T47D (cell line): ENCODE measurements at regions not wholly inside any gene's neighbourhood (a gene's known extent, or its start where the extent isn't known, plus 50 kb on each side); places are given as distances from the start of the nearest gene placed in this dataset.

ENCODE experiments used
- DNase-seq, 2 experiments: peaks; one replicate each; pipeline versions ENCODE4 v3.0.0 to v3.0.0-alpha.2; 2011 to 2012; ENCODE audit warnings: low read depth in 1 of 2, low spot score in 1 of 2
- JUND ChIP-seq: IDR thresholded peaks from 2 replicates; pipeline ENCODE4 v1.6.1; 2012; ENCODE audit warnings: low read depth
- in situ Hi-C: cut with HindIII; loops from 2 replicates; pipeline ENCODE4 v1.10.0; 2016; ENCODE audit warnings: low sequenced_read_pairs, low pct_unique_long_range_greater_than_20kb

DNA sequence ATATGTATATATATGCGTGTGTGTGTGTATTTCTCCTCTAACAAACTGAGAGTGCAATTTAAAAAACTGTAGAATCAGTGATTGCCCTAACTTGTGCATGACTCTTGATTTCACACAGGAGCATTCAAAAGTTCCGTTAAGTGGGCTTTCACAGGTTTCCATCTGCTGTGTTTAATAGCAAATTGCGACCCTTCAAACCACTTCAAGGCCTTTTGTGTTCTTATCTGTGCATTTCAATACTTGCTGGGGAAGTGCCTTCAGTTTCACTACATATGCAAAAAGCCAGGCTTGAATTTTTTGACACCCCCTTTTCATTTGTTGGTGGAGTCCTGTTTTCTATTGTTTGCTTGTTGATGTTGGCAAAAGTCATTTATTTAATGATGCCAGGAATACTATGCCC is 158.0 kb downstream of the TM9SF2 start:
- no peak for DNase-seq
- TF ChIP-seq JUND = no peak
- in situ Hi-C loops = no loop called here

DNA sequence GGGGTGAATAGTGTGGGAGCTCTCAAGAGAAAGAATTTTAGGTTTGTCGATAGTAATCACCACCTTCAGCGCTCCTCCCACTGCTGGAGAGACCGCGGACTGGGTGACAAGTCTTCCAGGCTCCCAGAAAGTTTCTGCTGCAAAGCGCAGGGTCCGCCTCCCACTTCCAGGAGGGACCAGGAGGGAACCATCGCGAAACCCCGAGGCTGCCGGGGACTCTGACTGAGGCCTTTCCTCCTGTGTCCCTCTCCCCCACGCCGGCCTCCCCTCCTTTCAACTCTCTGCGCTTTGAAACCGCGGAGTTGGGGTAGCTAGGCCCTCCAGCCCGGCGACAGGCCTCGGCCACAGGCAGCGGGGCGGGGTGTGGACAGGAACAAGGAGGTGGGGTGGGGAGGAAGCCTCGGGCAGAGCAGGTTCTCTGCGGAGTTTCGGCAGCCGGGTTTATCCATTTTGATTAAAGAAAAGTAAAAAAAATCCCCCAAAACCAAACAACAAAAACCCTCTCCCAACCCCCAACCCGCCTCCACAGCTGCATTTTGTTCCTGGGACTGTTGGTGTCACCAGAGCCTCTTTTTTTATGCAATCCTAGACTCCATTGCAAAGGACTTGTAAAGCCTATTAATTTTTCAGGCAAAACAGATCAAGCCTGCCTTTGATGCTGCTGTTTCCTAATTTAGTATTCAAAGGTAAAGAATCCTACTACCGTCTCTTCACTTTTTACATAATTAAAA is 157.2 kb downstream of the TM9SF2 start:
- peak in 1 of 2 experiments; percentile 38 for DNase-seq
- TF ChIP-seq JUND = no peak
- in situ Hi-C loops = no loop called here

DNA sequence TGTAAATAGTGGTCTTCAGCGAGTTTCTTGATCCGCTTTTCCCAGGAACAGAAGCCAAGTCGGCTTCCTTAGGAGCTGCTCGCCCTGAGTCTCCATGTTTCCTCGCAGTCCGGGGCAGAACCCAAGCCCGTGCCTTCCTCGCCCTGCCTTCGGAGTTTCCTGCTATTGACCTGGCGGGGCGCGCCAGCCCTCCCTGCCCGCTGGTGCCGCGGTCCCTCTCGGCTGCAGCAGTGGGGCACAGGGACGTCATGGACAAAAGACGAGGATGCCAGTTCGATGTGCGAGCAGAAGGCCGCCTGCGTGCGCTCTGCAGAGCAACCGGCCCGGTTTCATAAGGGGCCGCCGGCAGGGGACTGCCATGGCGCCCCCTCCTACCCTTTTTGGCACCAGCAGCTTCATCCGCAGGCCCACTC is 156.6 kb downstream of the TM9SF2 start:
- in situ Hi-C loops = no loop called here
- no peak for DNase-seq
- TF ChIP-seq JUND = no peak

DNA sequence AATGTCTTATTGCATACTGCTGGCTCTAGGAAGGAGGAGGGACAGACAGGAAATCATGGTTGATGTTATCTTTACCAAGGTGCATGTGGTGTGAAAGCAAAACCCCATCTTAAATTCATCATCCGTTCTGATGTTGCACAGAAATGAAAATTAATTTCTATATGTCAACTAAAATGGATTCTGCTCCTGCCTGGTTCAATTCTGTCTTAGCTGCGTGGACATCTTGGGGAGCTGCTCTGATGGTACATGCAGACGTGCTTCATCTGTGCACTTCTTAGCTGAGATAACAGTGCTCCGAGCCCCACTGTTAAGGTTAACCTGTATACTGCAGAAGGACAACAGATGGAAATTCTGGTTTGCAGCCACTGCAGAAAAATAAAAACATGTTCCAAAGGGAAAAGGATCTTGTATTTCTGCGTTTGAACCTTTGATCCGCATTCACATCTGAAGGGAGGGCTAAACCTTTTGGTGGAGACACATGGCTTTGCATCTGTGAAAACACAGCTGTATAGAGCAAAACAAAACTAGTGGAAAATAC is 155.6 kb downstream of the TM9SF2 start:
- in situ Hi-C loops = no loop called here
- TF ChIP-seq JUND = no peak
- no peak for DNase-seq

DNA sequence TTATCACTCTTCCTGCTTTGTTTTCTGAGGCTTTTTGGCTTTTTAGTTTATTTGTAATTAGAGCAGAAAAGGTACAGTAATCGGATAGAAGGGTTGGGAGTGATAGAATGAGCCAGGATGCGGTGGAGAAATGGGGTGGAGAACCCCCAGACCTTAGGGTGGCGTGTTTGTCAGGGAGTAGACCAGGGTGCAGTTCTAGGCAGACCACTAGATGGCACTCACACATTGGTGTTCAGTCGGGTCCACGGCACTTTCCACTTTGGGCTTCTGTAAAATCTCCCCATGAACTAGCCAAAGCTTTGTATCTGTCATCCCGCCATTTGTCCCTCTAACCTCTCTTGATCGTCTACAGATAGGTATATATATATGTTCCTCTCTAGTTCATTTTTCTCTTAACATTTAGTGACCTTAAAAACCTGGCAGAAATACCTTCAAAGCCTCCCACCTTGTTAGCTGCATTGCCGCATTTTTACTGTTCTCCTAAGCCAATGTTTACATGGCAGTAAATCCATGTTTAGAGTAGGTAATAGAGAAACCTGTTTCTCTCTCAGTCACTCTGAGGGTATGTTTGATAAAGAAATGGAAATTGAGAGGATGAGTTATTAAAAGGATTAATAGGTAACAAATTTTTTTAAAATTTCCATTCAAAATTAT is 154.9 kb downstream of the TM9SF2 start:
- in situ Hi-C loops = no loop called here
- DNase-seq = peak; percentile 58 to 73
- TF ChIP-seq JUND = no peak

DNA sequence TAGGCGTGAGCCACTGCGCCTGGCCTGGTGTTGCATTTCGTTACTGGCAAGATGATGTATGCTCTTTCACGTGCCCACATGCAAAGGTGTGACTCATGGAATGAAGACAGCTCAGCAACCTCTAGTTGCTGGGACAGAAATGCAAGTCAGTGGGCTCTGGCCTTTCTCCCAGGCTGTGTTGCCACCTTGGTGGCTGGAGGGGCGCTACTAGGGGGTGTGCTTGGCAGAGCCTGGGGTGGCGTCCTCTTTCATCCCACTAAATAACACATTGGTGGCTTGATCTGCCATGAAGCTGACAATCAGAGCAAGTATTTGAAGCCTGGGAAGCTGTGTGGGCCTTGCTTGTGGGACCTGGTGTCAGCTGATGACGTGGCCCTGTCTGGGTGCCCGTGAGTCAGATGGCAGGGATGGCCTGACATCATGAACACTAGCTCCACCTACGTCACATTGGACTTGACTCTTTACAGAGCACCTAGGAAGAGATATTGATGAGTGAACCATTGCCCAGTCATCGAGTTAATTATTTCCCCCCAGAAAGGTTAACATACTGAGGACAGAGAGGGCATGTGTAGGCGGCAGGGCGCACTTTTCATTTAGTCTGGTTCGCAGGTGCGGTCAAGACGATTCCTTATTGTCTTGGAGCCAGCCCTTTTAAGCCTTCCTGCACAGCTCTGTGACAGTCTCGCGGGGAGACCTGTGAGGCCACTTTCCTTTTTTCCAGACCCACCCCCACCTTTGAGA is 154.2 kb downstream of the TM9SF2 start:
- DNase-seq = no peak
- TF ChIP-seq JUND = no peak
- in situ Hi-C loops = no loop called here

DNA sequence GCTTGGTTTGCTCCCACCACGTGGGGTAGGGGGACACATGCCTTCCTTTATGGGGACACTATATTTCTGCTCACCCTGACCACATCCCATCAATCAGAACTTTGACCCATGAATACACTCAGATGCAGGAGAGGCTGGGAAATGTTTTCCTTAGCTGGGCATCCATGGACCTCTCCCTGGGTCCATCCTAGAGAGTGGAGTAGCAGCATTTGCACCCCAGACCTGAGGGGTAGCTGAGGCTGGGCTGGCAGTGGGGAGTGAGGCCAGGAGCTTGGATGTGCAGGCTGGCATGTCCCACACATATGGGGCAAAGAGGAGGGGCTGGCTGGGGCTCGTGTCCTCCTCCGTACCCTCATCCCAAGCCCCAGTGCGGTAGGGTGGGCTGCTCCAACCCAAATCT is 152.8 kb downstream of the TM9SF2 start:
- in situ Hi-C loops = no loop called here
- DNase-seq = no peak
- TF ChIP-seq JUND = no peak

DNA sequence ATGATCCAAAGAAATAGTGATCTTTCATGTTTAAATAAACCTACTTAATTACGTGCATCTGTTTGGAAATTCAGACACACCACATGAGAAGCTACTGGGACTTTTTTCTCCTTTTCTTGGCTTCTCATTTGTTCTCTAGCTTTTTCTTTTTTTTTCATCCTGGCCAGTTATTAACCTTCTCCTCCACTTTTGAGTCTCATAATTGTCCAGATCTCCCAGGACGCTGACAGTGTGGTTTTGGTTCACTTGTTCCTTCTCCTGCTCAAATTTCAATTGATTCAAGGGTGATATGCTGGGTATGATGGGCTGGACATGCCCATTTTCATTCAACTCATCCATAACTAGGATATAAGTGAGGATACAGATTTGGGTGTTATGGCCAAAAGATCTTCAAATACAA is 152.3 kb downstream of the TM9SF2 start:
- in situ Hi-C loops = no loop called here
- DNase-seq = no peak
- no peak for TF ChIP-seq JUND

DNA sequence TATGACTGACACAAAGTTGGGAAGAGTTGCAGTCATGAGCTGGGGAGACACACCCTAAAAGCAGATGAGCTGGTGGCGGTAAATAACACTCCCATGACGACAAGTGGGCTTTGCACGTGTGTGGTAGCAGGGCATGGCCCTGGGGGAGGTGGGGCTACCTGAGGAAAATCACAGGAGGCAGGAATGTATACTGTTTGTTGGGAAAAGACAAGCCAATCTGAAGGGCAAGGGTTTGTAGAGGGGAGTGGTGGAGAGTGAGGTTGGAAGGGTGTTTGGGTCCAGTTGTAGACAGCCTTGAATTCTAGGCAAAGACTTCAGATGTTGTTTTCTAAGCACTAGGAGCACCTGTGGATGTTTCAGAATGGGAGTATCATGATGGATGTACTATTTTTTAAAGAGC is 151.6 kb downstream of the TM9SF2 start:
- no peak for TF ChIP-seq JUND
- in situ Hi-C loops = no loop called here
- DNase-seq = no peak

DNA sequence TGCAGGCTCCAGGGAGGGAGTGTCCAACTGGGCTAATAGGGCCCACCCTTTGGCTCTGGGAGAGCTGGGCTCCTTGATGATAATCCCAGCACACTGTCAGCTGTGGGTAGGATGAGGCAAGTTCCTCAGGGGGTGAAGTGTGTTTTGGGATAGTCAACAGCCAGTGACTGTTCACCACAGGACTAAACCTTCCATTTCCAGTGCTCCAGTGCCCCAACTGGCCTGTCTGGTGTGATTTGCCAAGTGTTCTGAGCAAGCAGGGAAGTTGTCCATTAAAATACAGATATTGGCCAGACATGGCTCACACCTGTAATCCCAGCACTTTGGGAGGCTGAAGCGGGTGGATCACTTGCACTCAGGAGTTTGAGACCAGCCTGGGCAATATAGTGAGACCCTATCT is 150.9 kb downstream of the TM9SF2 start:
- DNase-seq = peak; percentile 15 to 49
- TF ChIP-seq JUND = no peak
- in situ Hi-C loops = no loop called here

DNA sequence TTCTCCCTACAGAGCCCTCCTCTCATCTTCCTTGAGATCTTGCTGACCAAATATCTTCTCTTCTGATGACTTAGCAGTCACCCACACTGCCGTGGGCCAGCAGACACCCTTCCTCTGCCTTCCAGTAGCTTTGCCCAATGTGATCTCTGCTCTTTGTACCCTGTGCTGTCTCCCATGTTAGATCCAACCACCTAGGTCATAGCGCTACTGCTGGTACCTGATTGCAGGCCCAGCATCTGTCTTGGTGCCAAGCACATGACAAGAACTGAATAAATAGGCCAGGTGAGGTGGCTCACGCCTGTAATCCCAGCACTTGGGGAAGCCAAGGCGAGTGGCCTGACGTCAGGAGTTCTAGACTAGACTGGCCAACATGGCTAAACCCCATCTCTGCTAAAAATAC is 149.7 kb downstream of the TM9SF2 start:
- in situ Hi-C loops = no loop called here
- TF ChIP-seq JUND = no peak
- DNase-seq = no peak

DNA sequence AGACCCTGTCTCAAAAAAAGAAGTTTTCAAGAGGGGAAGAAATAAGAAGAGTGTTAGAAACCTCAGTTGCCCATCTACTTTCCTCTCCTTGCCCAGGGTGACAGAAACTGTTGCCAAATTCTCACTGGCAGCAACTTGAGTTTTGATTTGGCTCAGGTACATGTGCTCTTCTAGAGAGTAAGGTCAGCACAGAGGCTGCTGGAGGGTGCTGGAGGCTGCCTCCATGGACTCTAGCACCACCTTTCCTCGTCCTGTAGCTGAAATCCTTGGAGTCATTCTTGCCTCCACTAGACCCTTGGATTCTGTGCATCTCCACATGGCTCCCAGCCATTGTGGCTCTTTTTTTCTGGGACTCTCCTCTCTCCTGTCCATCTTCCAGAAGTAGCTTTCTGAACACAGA is 149.1 kb downstream of the TM9SF2 start:
- no peak for DNase-seq
- in situ Hi-C loops = no loop called here
- TF ChIP-seq JUND = no peak

DNA sequence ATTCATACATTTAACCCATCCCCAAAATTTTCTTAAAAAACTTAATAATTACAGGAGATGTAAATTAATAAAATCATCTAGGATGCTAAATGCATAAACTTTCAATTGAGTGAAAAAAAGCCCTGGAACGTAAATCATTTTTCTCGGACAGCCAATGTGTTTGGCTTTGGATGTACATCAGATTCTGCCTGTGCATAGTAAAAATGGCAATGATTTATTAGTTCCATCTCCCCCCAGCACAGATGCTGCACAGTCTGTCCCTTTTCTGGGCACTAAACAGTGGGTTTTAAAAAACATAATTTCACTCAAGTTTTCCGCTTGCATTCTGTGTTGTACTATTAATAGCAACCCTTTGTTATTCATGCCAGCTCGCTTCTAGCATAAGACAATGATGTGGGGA is 147.7 kb downstream of the TM9SF2 start:
- TF ChIP-seq JUND = no peak
- in situ Hi-C loops = no loop called here

More for the DNA sequence above, 147.7 kb downstream of the TM9SF2 start:
- DNase-seq = no peak
